HG03103 (cell line): ENCODE measurements at regions not wholly inside any gene's neighbourhood (a gene's known extent, or its start where the extent isn't known, plus 50 kb on each side); places are given as distances from the start of the nearest gene placed in this dataset.

Source experiments
- ATAC-seq: cut with Tn5 transposase; IDR thresholded peaks from one replicate; pipeline ENCODE4 v1.9.1; 2021; ENCODE audit warnings: low read depth; ENCODE audit not compliant: unreplicated experiment

GRCh38 chr10:85262992-85263391, 934.6 kb downstream of the CCSER2 start:
- ATAC-seq: no peak

GRCh38 chr10:85265121-85265520, 936.7 kb downstream of the CCSER2 start:
- no peak for ATAC-seq

GRCh38 chr10:85266808-85267207, 938.4 kb downstream of the CCSER2 start:
- ATAC-seq: no peak

GRCh38 chr10:85280014-85280413, 951.6 kb downstream of the CCSER2 start:
- ATAC-seq: no peak

GRCh38 chr10:85284778-85285770, 956.7 kb downstream of the CCSER2 start:
- no peak for ATAC-seq

GRCh38 chr10:85293483-85293882, 965.1 kb downstream of the CCSER2 start:
- no peak for ATAC-seq

GRCh38 chr10:85311613-85312337, 983.4 kb downstream of the CCSER2 start:
- no peak for ATAC-seq

- no peak for ATAC-seq
Observed at GRCh38 chr10:85315657-85316056, 987.3 kb downstream of the CCSER2 start.

GRCh38 chr10:85316276-85316675, 987.9 kb downstream of the CCSER2 start:
- ATAC-seq: no peak

GRCh38 chr10:85317827-85318226, 989.4 kb downstream of the CCSER2 start:
- ATAC-seq: no peak

GRCh38 chr10:85318809-85319807, 990.7 kb downstream of the CCSER2 start:
- no peak for ATAC-seq

GRCh38 chr10:85319826-85320225, 991.4 kb downstream of the CCSER2 start:
- no peak for ATAC-seq

GRCh38 chr10:85333594-85333993, 1005.2 kb downstream of the CCSER2 start:
- no peak for ATAC-seq

- ATAC-seq: no peak
Observed at GRCh38 chr10:85362401-85362800, 1004.2 kb downstream of the GRID1 start.

- ATAC-seq: no peak
Observed at GRCh38 chr10:85377029-85377806, 989.4 kb downstream of the GRID1 start.

- ATAC-seq: no peak
Observed at GRCh38 chr10:85379338-85379737, 987.3 kb downstream of the GRID1 start.

GRCh38 chr10:85400981-85401695, 965.5 kb downstream of the GRID1 start:
- no peak for ATAC-seq

GRCh38 chr10:85402541-85402940, 964.1 kb downstream of the GRID1 start:
- no peak for ATAC-seq

- ATAC-seq: no peak
Observed at GRCh38 chr10:85407088-85407487, 959.5 kb downstream of the GRID1 start.
